HepG2 (cell line): ENCODE measurements at regions not wholly inside any gene's neighbourhood (a gene's known extent, or its start where the extent isn't known, plus 50 kb on each side); places are given as distances from the start of the nearest gene placed in this dataset.

Experiments used
- ATAC-seq: fragments of 200-7000 bp; cut with Tn5 transposase; 3 replicates; pipeline ENCODE4 v1.9.1; 2020; ENCODE audit warnings: mild to moderate bottlenecking, moderate library complexity
- BruUV-seq: library from RNA; stranded (reverse); fragments of 400-500 nt; replicated peaks from 2 replicates; lab custom pipeline; 2021; lab: Mats Ljungman, UMichigan
- CTCF ChIA-PET: fragments of 300-600 bp; formaldehyde crosslinking; extraction: SDS; loops from one replicate; lab custom pipeline; 2021; ENCODE audit warnings: low total read pairs, inconsistent platforms, low intra/inter-chr PET ratio; lab: Yijun Ruan, JAX
- POLR2A ChIA-PET: fragments of 350-600 bp; sonication (Branson Sonifier 250); formaldehyde crosslinking; loops from one replicate; lab custom pipeline; 2020; ENCODE audit warnings: antibody characterized with exemption, inconsistent platforms; lab: Yijun Ruan, JAX
- DNase-seq: peaks from one replicate; pipeline ENCODE4 v3.0.0-alpha.2; 2015; ENCODE audit warnings: low spot score
- FAIRE-seq: peaks from 3 replicates; lab custom pipeline; 2011; peaks lifted over from hg19 to GRCh38; lab: Jason Lieb, UNC
- H2AFZ ChIP-seq: one replicate; pipeline ENCODE4 v1.6.1; 2011; ENCODE audit warnings: low read length, inconsistent platforms
- H3K27ac ChIP-seq: fragments of 300-600 bp; 3 replicates; pipeline ENCODE4 v1.8.0; 2011; ENCODE audit warnings: mixed run types, mild to moderate bottlenecking, mixed read lengths, low read length, inconsistent platforms; ENCODE audit not compliant: insufficient read depth; ENCODE audit errors: extremely low read length
- H3K27me3 ChIP-seq, 2 experiments: fragments of 200-600 bp in 1 of 2; 2 replicates in 1 of 2; 3 replicates in 1 of 2; pipeline versions ENCODE4 v1.6.0 to v1.8.0; 2011; ENCODE audit warnings: low read length in 2 of 2, mild to moderate bottlenecking in 2 of 2, moderate library complexity in 2 of 2, inconsistent platforms in 1 of 2; ENCODE audit not compliant: insufficient read depth in 2 of 2, control insufficient read depth in 1 of 2
- H3K36me3 ChIP-seq, 2 experiments: fragments of 200-600 bp in 1 of 2; replicated peaks in 1 of 2; 2 replicates in 1 of 2; 3 replicates in 1 of 2; pipeline versions ENCODE4 v1.5.1 to v1.8.0; 2011; ENCODE audit warnings: low read length in 2 of 2, inconsistent platforms in 1 of 2; ENCODE audit not compliant: insufficient read depth in 2 of 2, control insufficient read depth in 1 of 2
- H3K4me1 ChIP-seq: 2 replicates; pipeline ENCODE4 v1.5.1; 2012; ENCODE audit warnings: low read length, inconsistent platforms; ENCODE audit not compliant: insufficient read depth
- H3K4me2 ChIP-seq: 2 replicates; pipeline ENCODE4 v1.6.0; 2011; ENCODE audit warnings: low read depth, low read length, inconsistent platforms
- H3K4me3 ChIP-seq, 3 experiments: fragments of 200-600 bp in 1 of 3; sonication (generic), shearing (Covaris generic) in 1 of 3; replicated peaks in 1 of 3; 2 replicates each; pipeline ENCODE4 v1.5.1; 2011 to 2016; ENCODE audit warnings: low read length in 3 of 3, inconsistent platforms in 2 of 3, low read depth in 2 of 3, mild to moderate bottlenecking in 2 of 3, control low read depth in 1 of 3, mixed read lengths in 1 of 3; ENCODE audit not compliant: insufficient read depth in 1 of 3
- H3K79me2 ChIP-seq: one replicate; pipeline ENCODE4 v1.6.1; 2011; ENCODE audit warnings: low read length, inconsistent platforms; ENCODE audit not compliant: insufficient read depth
- H3K9ac ChIP-seq: 2 replicates; pipeline ENCODE4 v1.6.0; 2011; ENCODE audit warnings: mild to moderate bottlenecking, low read depth, low read length, inconsistent platforms; ENCODE audit not compliant: insufficient read depth
- H3K9me3 ChIP-seq: 2 replicates; pipeline ENCODE4 v1.5.1; 2012; ENCODE audit warnings: mild to moderate bottlenecking, low read length
- H4K20me1 ChIP-seq: 2 replicates; pipeline ENCODE4 v1.6.0; 2011; ENCODE audit warnings: inconsistent platforms, mild to moderate bottlenecking, low read length, moderate library complexity; ENCODE audit not compliant: insufficient read depth
- HMG20B ChIP-seq: conservative IDR thresholded peaks from 2 replicates; pipeline ENCODE4 v1.6.1; 2016; ENCODE audit warnings: missing genetic modification reagents, missing compliant biosample characterization
- NCOA1 ChIP-seq: sonication (generic); formaldehyde crosslinking; IDR thresholded peaks from 2 replicates; pipeline ENCODE4 v1.9.0; 2021; ENCODE audit warnings: missing genetic modification reagents
- SP4 ChIP-seq: sonication (generic); formaldehyde crosslinking; IDR thresholded peaks from 2 replicates; pipeline ENCODE4 v1.8.1; 2023; ENCODE audit warnings: mild to moderate bottlenecking, missing genetic modification reagents
- SRF ChIP-seq: IDR thresholded peaks from 2 replicates; pipeline ENCODE4 v1.6.1; 2011; ENCODE audit warnings: mild to moderate bottlenecking, low read depth, low read length, moderate library complexity
- WGBS: methylation state at CpG from one replicate; pipeline ENCODE4 v1.1.6; 2017; ENCODE audit warnings: low lambda C conversion rate; 5-methylcytosine and 5-hydroxymethylcytosine counted together
- in situ Hi-C: cut with HindIII; loops from 2 replicates; pipeline ENCODE4 v1.10.0; 2017; ENCODE audit warnings: low pct_unique_long_range_greater_than_20kb; ENCODE audit not compliant: extremely low pct_ligation_motif_present
- intact Hi-C: fragments of 100-400 bp; cut with micrococcal nuclease; formaldehyde crosslinking; loops from one replicate; pipeline ENCODE4 v1.10.0; 2022; ENCODE audit not compliant: unreplicated experiment
- TF ChIP-seq, protein P1 (sequence below): sonication (generic); formaldehyde crosslinking; IDR thresholded peaks from 2 replicates; pipeline ENCODE4 v1.4.0; 2020; ENCODE audit warnings: missing genetic modification reagents, borderline replicate concordance
- TF ChIP-seq, protein P2 (sequence below): sonication (generic); formaldehyde crosslinking; IDR thresholded peaks from 2 replicates; pipeline ENCODE4 v1.4.0; 2020; ENCODE audit warnings: low read depth, missing genetic modification reagents
- TF ChIP-seq, protein P3 (sequence below): sonication (generic); formaldehyde crosslinking; IDR thresholded peaks from 2 replicates; pipeline ENCODE4 v1.4.0; 2020; ENCODE audit warnings: missing genetic modification reagents

DNA sequence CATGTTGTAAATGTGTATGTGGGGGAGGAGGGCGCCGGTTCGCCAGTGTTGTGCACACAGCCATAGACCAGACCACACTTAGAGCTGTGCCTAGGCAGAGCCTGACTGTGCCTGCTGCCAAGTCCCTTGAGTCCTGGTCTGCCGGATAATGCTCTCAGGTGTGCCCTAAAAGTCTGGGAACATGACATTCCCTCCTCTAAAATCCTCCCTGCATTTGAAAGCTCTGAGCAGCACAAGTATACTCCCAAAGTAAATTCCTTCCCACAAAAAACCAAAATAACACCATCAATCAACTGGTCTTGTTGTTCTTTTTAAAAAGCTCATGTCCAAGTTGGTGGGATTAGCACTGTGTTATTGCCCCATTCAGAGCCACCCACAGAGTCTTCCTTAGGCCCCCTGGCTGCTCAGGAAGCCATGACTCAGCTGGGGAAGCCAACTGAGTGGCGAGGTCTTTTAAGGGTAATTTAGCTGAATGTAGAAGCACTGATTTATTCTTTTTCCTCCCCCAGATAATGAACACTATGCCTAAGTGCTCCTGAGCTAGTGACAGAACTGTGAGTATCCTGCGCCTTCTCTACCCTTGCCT lies 147.8 kb upstream of the MCTP2 start:
- 13% methylated on average over 6 of the region's 6 CpGs for WGBS
- DNase-seq: no peak
- no peak for ATAC-seq
- Histone ChIP-seq H4K20me1 (no peaks in the 10 kb centered on the region), H3K9ac (no peak overlapping the region), H3K9me3 (no peaks in the 10 kb centered on the region), H3K4me2 (no peak overlapping the region), H3K4me1 (no peaks in the 10 kb centered on the region), H2AFZ (no peak overlapping the region), H3K27ac (no peak overlapping the region), H3K27me3 (peaks cover 0 to 14% of the 10 kb centered on the region in 2 experiments; a peak in 2 of 5 replicates), H3K36me3 (no peaks in the 10 kb centered on the region), H3K4me3 (no peak overlapping the region), H3K79me2 (no peaks in the 10 kb centered on the region)
- in situ Hi-C loops: no loop called here
- CTCF ChIA-PET: no interaction called here
- POLR2A ChIA-PET: no interaction called here
- FAIRE-seq: no peak
- TF ChIP-seq, protein P1, sequence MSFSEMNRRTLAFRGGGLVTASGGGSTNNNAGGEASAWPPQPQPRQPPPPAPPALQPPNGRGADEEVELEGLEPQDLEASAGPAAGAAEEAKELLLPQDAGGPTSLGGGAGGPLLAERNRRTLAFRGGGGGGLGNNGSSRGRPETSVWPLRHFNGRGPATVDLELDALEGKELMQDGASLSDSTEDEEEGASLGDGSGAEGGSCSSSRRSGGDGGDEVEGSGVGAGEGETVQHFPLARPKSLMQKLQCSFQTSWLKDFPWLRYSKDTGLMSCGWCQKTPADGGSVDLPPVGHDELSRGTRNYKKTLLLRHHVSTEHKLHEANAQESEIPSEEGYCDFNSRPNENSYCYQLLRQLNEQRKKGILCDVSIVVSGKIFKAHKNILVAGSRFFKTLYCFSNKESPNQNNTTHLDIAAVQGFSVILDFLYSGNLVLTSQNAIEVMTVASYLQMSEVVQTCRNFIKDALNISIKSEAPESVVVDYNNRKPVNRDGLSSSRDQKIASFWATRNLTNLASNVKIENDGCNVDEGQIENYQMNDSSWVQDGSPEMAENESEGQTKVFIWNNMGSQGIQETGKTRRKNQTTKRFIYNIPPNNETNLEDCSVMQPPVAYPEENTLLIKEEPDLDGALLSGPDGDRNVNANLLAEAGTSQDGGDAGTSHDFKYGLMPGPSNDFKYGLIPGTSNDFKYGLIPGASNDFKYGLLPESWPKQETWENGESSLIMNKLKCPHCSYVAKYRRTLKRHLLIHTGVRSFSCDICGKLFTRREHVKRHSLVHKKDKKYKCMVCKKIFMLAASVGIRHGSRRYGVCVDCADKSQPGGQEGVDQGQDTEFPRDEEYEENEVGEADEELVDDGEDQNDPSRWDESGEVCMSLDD (CRISPR knock-in tag): no peak
- TF ChIP-seq HMG20B (CRISPR knock-in tag): no peak
- TF ChIP-seq NCOA1 (CRISPR knock-in tag): no peak
- TF ChIP-seq, protein P2, sequence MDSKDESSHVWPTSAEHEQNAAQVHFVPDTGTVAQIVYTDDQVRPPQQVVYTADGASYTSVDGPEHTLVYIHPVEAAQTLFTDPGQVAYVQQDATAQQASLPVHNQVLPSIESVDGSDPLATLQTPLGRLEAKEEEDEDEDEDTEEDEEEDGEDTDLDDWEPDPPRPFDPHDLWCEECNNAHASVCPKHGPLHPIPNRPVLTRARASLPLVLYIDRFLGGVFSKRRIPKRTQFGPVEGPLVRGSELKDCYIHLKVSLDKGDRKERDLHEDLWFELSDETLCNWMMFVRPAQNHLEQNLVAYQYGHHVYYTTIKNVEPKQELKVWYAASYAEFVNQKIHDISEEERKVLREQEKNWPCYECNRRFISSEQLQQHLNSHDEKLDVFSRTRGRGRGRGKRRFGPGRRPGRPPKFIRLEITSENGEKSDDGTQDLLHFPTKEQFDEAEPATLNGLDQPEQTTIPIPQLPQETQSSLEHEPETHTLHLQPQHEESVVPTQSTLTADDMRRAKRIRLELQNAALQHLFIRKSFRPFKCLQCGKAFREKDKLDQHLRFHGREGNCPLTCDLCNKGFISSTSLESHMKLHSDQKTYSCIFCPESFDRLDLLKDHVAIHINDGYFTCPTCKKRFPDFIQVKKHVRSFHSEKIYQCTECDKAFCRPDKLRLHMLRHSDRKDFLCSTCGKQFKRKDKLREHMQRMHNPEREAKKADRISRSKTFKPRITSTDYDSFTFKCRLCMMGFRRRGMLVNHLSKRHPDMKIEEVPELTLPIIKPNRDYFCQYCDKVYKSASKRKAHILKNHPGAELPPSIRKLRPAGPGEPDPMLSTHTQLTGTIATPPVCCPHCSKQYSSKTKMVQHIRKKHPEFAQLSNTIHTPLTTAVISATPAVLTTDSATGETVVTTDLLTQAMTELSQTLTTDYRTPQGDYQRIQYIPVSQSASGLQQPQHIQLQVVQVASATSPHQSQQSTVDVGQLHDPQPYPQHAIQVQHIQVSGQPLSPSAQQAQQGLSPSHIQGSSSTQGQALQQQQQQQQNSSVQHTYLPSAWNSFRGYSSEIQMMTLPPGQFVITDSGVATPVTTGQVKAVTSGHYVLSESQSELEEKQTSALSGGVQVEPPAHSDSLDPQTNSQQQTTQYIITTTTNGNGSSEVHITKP (CRISPR knock-in tag): no peak
- TF ChIP-seq SP4 (CRISPR knock-in tag): no peak
- TF ChIP-seq, protein P3, sequence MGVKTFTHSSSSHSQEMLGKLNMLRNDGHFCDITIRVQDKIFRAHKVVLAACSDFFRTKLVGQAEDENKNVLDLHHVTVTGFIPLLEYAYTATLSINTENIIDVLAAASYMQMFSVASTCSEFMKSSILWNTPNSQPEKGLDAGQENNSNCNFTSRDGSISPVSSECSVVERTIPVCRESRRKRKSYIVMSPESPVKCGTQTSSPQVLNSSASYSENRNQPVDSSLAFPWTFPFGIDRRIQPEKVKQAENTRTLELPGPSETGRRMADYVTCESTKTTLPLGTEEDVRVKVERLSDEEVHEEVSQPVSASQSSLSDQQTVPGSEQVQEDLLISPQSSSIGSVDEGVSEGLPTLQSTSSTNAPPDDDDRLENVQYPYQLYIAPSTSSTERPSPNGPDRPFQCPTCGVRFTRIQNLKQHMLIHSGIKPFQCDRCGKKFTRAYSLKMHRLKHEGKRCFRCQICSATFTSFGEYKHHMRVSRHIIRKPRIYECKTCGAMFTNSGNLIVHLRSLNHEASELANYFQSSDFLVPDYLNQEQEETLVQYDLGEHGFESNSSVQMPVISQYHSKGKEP (CRISPR knock-in tag): no peak
- TF ChIP-seq SRF: no peak
- BruUV-seq: no TSS peak
- intact Hi-C loops: no loop called here
